WTC11 (cell line): ENCODE measurements at regions not wholly inside any gene's neighbourhood (a gene's known extent, or its start where the extent isn't known, plus 50 kb on each side); places are given as distances from the start of the nearest gene placed in this dataset.

Source experiments
- ATAC-seq: fragments of 200-7000 bp; cut with Tn5 transposase; 2 replicates; pipeline ENCODE4 v1.10.0; 2021; ENCODE audit warnings: mild to moderate bottlenecking, moderate library complexity
- CTCF ChIA-PET: fragments of 300-600 bp; sonication (Branson Sonifier 250); formaldehyde crosslinking; loops from one replicate; lab custom pipeline; 2021; ENCODE audit warnings: antibody characterized with exemption; lab: Charles Lee
- POLR2A ChIA-PET: fragments of 350-600 bp; sonication (Branson Sonifier 250); formaldehyde crosslinking; loops from one replicate; lab custom pipeline; 2021; ENCODE audit warnings: antibody characterized with exemption; lab: Charles Lee
- DNase-seq: peaks from one replicate; pipeline ENCODE4 v3.0.0; 2021; ENCODE audit warnings: low spot score
- H3K27ac Mint-ChIP-seq: 2 replicates; pipeline ENCODE4 v1.8.0; 2021; ENCODE audit warnings: mixed read lengths
- H3K27me3 Mint-ChIP-seq: 2 replicates; pipeline ENCODE4 v1.8.0; 2021; ENCODE audit warnings: low read depth, mild to moderate bottlenecking, moderate library complexity, mixed read lengths
- H3K36me3 Mint-ChIP-seq: 2 replicates; pipeline ENCODE4 v1.8.0; 2021; ENCODE audit warnings: mixed read lengths
- H3K4me1 Mint-ChIP-seq: 2 replicates; pipeline ENCODE4 v1.8.0; 2022; ENCODE audit warnings: mixed read lengths
- H3K4me3 Mint-ChIP-seq: 2 replicates; pipeline ENCODE4 v1.8.0; 2021; ENCODE audit warnings: mild to moderate bottlenecking, moderate library complexity, mixed read lengths
- H3K9me3 Mint-ChIP-seq: 2 replicates; pipeline ENCODE4 v1.8.0; 2021; ENCODE audit warnings: mixed read lengths
- ATF1 ChIP-seq: sonication (generic); formaldehyde crosslinking; IDR thresholded peaks from 2 replicates; pipeline ENCODE4 v1.8.1; 2023; ENCODE audit warnings: mild to moderate bottlenecking, moderate library complexity, missing genetic modification reagents
- FOXJ3 ChIP-seq: sonication (generic); formaldehyde crosslinking; IDR thresholded peaks from 2 replicates; pipeline ENCODE4 v1.9.0; 2021; ENCODE audit warnings: missing genetic modification reagents, mild to moderate bottlenecking, borderline replicate concordance
- FOXK1 ChIP-seq: sonication (generic); formaldehyde crosslinking; IDR thresholded peaks from 2 replicates; pipeline ENCODE4 v1.8.0; 2022; ENCODE audit warnings: mild to moderate bottlenecking, moderate library complexity, missing genetic modification reagents
- GRHL2 ChIP-seq: fragments of 250-450 bp; sonication (Bioruptor Pico); IDR thresholded peaks from 2 replicates; pipeline ENCODE4 v1.8.0; 2022; ENCODE audit warnings: mild to moderate bottlenecking, moderate library complexity; ENCODE audit not compliant: insufficient replicate concordance, severe bottlenecking
- KAT7 ChIP-seq: sonication (generic); formaldehyde crosslinking; IDR thresholded peaks from 2 replicates; pipeline ENCODE4 v1.8.1; 2023; ENCODE audit warnings: missing genetic modification reagents, mild to moderate bottlenecking, borderline replicate concordance
- NR3C1 ChIP-seq: sonication (generic); formaldehyde crosslinking; conservative IDR thresholded peaks from 2 replicates; pipeline ENCODE4 v1.8.1; 2023; ENCODE audit warnings: low read depth, mild to moderate bottlenecking, missing genetic modification reagents
- PRDM15 ChIP-seq: sonication (generic); formaldehyde crosslinking; IDR thresholded peaks from 2 replicates; pipeline ENCODE4 v1.8.0; 2022; ENCODE audit warnings: missing genetic modification reagents
- RELA ChIP-seq: sonication (generic); formaldehyde crosslinking; IDR thresholded peaks from 2 replicates; pipeline ENCODE4 v1.8.1; 2022; ENCODE audit warnings: missing genetic modification reagents, mild to moderate bottlenecking, borderline replicate concordance
- TEAD4 ChIP-seq: sonication (generic); formaldehyde crosslinking; IDR thresholded peaks from 2 replicates; pipeline ENCODE4 v1.8.0; 2022; ENCODE audit warnings: mild to moderate bottlenecking, missing genetic modification reagents
- ZNF232 ChIP-seq: sonication (generic); formaldehyde crosslinking; IDR thresholded peaks from 2 replicates; pipeline ENCODE4 v1.8.0; 2022; ENCODE audit warnings: mild to moderate bottlenecking, missing genetic modification reagents
- ZNF396 ChIP-seq: fragments of 250-450 bp; sonication (Bioruptor Pico); IDR thresholded peaks from 2 replicates; pipeline ENCODE4 v1.8.0; 2021; ENCODE audit warnings: mild to moderate bottlenecking, moderate library complexity, borderline replicate concordance
- ZSCAN18 ChIP-seq: fragments of 250-450 bp; sonication (Bioruptor Pico); IDR thresholded peaks from 2 replicates; pipeline ENCODE4 v2.1.2; 2022; ENCODE audit warnings: mild to moderate bottlenecking, moderate library complexity
- TF ChIP-seq, protein P1 (sequence below): sonication (generic); formaldehyde crosslinking; IDR thresholded peaks from 2 replicates; pipeline ENCODE4 v1.8.0; 2022; ENCODE audit warnings: mild to moderate bottlenecking, missing genetic modification reagents
- TF ChIP-seq, protein P2 (sequence below): sonication (generic); formaldehyde crosslinking; IDR thresholded peaks from 2 replicates; pipeline ENCODE4 v1.8.1; 2023; ENCODE audit warnings: mild to moderate bottlenecking, missing genetic modification reagents
- TF ChIP-seq, protein P3 (sequence below): sonication (generic); formaldehyde crosslinking; IDR thresholded peaks from 2 replicates; pipeline ENCODE4 v1.8.0; 2022; ENCODE audit warnings: mild to moderate bottlenecking, missing genetic modification reagents
- TF ChIP-seq, protein P4 (sequence below): sonication (generic); formaldehyde crosslinking; IDR thresholded peaks from 2 replicates; pipeline ENCODE4 v1.8.0; 2023; ENCODE audit warnings: missing genetic modification reagents
- TF ChIP-seq, protein P5 (sequence below): sonication (generic); formaldehyde crosslinking; IDR thresholded peaks from 2 replicates; pipeline ENCODE4 v1.8.0; 2023; ENCODE audit warnings: missing genetic modification reagents, mild to moderate bottlenecking, borderline replicate concordance
- TF ChIP-seq, protein P6 (sequence below): sonication (generic); formaldehyde crosslinking; IDR thresholded peaks from 2 replicates; pipeline ENCODE4 v1.8.1; 2023; ENCODE audit warnings: mild to moderate bottlenecking, missing genetic modification reagents

GRCh38 chr5:40240671-40241070, 439.0 kb upstream of the PTGER4 start:
- peaks cover 8% of the 10 kb centered on the region; the same call in 1 of the 2 replicates for H3K4me1 Mint-ChIP-seq
- H3K36me3 Mint-ChIP-seq: peaks cover 7% of the 10 kb centered on the region
- no peak overlapping the region for H3K27ac Mint-ChIP-seq
- DNase-seq (no peak), ATAC-seq (no peak)
- ChIA-PET POLR2A (no interaction called here), CTCF (no interaction called here)
- H3K9me3 Mint-ChIP-seq: peaks cover 22% of the 10 kb centered on the region
- TF ChIP-seq KAT7 (CRISPR knock-in tag) (no peak), FOXJ3 (no peak), NR3C1 (CRISPR knock-in tag) (no peak), FOXK1 (CRISPR knock-in tag) (no peak), PRDM15 (CRISPR knock-in tag) (no peak), ZSCAN18 (CRISPR knock-in tag) (no peak), GRHL2 (no peak), TEAD4 (CRISPR knock-in tag) (no peak), ZNF232 (CRISPR knock-in tag) (no peak), ZNF396 (no peak), ATF1 (CRISPR knock-in tag) (no peak), RELA (CRISPR knock-in tag) (no peak)
- TF ChIP-seq, protein P1, sequence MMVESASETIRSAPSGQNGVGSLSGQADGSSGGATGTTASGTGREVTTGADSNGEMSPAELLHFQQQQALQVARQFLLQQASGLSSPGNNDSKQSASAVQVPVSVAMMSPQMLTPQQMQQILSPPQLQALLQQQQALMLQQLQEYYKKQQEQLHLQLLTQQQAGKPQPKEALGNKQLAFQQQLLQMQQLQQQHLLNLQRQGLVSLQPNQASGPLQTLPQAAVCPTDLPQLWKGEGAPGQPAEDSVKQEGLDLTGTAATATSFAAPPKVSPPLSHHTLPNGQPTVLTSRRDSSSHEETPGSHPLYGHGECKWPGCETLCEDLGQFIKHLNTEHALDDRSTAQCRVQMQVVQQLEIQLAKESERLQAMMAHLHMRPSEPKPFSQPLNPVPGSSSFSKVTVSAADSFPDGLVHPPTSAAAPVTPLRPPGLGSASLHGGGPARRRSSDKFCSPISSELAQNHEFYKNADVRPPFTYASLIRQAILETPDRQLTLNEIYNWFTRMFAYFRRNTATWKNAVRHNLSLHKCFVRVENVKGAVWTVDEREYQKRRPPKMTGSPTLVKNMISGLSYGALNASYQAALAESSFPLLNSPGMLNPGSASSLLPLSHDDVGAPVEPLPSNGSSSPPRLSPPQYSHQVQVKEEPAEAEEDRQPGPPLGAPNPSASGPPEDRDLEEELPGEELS (CRISPR knock-in tag): no peak
- TF ChIP-seq, protein P2, sequence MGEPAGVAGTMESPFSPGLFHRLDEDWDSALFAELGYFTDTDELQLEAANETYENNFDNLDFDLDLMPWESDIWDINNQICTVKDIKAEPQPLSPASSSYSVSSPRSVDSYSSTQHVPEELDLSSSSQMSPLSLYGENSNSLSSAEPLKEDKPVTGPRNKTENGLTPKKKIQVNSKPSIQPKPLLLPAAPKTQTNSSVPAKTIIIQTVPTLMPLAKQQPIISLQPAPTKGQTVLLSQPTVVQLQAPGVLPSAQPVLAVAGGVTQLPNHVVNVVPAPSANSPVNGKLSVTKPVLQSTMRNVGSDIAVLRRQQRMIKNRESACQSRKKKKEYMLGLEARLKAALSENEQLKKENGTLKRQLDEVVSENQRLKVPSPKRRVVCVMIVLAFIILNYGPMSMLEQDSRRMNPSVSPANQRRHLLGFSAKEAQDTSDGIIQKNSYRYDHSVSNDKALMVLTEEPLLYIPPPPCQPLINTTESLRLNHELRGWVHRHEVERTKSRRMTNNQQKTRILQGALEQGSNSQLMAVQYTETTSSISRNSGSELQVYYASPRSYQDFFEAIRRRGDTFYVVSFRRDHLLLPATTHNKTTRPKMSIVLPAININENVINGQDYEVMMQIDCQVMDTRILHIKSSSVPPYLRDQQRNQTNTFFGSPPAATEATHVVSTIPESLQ (CRISPR knock-in tag): no peak
- TF ChIP-seq, protein P3, sequence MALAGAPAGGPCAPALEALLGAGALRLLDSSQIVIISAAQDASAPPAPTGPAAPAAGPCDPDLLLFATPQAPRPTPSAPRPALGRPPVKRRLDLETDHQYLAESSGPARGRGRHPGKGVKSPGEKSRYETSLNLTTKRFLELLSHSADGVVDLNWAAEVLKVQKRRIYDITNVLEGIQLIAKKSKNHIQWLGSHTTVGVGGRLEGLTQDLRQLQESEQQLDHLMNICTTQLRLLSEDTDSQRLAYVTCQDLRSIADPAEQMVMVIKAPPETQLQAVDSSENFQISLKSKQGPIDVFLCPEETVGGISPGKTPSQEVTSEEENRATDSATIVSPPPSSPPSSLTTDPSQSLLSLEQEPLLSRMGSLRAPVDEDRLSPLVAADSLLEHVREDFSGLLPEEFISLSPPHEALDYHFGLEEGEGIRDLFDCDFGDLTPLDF (CRISPR knock-in tag): no peak
- TF ChIP-seq, protein P4, sequence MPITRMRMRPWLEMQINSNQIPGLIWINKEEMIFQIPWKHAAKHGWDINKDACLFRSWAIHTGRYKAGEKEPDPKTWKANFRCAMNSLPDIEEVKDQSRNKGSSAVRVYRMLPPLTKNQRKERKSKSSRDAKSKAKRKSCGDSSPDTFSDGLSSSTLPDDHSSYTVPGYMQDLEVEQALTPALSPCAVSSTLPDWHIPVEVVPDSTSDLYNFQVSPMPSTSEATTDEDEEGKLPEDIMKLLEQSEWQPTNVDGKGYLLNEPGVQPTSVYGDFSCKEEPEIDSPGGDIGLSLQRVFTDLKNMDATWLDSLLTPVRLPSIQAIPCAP (CRISPR knock-in tag): no peak
- TF ChIP-seq, protein P5, sequence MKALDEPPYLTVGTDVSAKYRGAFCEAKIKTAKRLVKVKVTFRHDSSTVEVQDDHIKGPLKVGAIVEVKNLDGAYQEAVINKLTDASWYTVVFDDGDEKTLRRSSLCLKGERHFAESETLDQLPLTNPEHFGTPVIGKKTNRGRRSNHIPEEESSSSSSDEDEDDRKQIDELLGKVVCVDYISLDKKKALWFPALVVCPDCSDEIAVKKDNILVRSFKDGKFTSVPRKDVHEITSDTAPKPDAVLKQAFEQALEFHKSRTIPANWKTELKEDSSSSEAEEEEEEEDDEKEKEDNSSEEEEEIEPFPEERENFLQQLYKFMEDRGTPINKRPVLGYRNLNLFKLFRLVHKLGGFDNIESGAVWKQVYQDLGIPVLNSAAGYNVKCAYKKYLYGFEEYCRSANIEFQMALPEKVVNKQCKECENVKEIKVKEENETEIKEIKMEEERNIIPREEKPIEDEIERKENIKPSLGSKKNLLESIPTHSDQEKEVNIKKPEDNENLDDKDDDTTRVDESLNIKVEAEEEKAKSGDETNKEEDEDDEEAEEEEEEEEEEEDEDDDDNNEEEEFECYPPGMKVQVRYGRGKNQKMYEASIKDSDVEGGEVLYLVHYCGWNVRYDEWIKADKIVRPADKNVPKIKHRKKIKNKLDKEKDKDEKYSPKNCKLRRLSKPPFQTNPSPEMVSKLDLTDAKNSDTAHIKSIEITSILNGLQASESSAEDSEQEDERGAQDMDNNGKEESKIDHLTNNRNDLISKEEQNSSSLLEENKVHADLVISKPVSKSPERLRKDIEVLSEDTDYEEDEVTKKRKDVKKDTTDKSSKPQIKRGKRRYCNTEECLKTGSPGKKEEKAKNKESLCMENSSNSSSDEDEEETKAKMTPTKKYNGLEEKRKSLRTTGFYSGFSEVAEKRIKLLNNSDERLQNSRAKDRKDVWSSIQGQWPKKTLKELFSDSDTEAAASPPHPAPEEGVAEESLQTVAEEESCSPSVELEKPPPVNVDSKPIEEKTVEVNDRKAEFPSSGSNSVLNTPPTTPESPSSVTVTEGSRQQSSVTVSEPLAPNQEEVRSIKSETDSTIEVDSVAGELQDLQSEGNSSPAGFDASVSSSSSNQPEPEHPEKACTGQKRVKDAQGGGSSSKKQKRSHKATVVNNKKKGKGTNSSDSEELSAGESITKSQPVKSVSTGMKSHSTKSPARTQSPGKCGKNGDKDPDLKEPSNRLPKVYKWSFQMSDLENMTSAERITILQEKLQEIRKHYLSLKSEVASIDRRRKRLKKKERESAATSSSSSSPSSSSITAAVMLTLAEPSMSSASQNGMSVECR (CRISPR knock-in tag): no peak
- TF ChIP-seq, protein P6, sequence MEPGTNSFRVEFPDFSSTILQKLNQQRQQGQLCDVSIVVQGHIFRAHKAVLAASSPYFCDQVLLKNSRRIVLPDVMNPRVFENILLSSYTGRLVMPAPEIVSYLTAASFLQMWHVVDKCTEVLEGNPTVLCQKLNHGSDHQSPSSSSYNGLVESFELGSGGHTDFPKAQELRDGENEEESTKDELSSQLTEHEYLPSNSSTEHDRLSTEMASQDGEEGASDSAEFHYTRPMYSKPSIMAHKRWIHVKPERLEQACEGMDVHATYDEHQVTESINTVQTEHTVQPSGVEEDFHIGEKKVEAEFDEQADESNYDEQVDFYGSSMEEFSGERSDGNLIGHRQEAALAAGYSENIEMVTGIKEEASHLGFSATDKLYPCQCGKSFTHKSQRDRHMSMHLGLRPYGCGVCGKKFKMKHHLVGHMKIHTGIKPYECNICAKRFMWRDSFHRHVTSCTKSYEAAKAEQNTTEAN: no peak
- 0 out of 2 replicates have a peak, but pooled peaks cover 2% of the 10 kb centered on the region for H3K27me3 Mint-ChIP-seq
- no peak overlapping the region for H3K4me3 Mint-ChIP-seq
